Activated CD8-positive, alpha-beta memory T cell treated with anti-CD3 and anti-CD28 coated beads for 36 hours (primary cell): ENCODE measurements at regions not wholly inside any gene's neighbourhood (a gene's known extent, or its start where the extent isn't known, plus 50 kb on each side); places are given as distances from the start of the nearest gene placed in this dataset.

Experiments used
- CTCF ChIA-PET: fragments of 350-600 bp; sonication (Branson Sonifier 250); formaldehyde crosslinking; loops from one replicate; lab custom pipeline; 2021; ENCODE audit warnings: antibody characterized with exemption; lab: Charles Lee
- POLR2A ChIA-PET: fragments of 350-600 bp; sonication (Branson Sonifier 250); formaldehyde crosslinking; loops from one replicate; lab custom pipeline; 2021; ENCODE audit warnings: antibody characterized with exemption; lab: Charles Lee

DNA sequence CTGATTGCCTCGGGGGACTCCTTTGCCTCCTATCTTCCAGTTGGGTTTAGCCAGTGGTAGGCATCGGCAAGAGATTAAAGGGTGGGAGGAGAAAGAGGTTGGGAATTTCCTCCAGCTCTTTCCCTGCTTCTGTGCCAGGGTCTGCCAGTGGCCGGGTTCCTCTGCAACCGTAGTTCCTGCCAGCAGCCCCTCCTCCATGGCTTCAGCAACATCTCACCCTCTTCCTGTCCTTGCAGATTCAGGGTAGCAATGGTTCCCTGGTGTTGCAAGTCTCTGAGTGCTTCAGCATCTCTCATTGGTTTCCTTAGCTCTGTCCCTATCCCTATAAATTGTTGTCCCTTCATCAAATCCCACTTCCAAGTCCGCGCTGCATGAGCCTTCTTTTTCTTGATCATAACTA, 223.1 kb upstream of the JUN start:
- POLR2A ChIA-PET: interaction anchor here (0.8 kb wide), 1 partner anchor 327 kb away, joined by 3 read pairs; no protein-coding TSS in a partner anchor
- CTCF ChIA-PET: no interaction called here

- ChIA-PET POLR2A (interaction anchor here (0.8 kb wide), 1 partner anchor 326 kb away, joined by 3 read pairs; no protein-coding TSS in a partner anchor), CTCF (no interaction called here)
Measured at GRCh38 chr1:59007429-59007819, 223.6 kb upstream of the JUN start.

DNA sequence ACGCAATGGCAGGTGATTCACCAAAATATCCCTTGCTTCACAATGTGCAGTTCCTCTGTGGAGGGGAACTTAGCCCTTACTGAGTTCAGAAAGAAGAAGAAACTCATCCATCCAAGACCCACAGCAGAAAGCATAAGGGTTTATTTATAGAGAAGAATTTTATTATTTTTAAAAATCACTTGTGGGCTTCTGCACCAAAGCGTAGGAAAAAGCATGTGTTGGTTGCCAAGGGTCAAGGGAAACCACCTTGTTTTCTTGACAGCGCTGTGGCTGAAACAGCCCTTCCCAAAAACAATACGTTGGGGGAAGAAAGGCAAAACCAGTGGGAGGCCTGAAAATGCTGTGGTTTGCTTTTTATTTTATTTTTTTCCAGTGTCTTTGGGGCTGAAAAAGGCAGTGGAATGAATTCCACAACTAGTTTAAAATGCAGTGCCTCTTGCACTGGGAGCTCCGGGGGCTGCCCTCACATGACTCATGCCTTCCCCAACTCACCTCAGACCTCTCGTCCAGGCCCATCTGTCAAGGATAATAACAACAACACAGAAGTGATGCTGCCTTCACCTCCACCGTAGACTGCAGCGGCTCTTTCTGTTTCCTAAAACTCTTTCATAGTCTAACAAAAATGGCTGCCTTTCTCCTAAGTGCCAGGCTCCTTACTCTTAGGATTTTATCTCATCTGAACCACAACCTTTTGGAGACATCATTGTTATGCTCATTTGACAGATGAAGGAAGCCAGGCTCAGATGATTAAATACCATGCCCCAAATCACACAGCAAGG, 224.2 kb upstream of the JUN start:
- CTCF ChIA-PET: no interaction called here
- POLR2A ChIA-PET: no interaction called here

GRCh38 chr1:59008599-59009347, 224.9 kb upstream of the JUN start:
- POLR2A ChIA-PET: no interaction called here
- CTCF ChIA-PET: no interaction called here

DNA sequence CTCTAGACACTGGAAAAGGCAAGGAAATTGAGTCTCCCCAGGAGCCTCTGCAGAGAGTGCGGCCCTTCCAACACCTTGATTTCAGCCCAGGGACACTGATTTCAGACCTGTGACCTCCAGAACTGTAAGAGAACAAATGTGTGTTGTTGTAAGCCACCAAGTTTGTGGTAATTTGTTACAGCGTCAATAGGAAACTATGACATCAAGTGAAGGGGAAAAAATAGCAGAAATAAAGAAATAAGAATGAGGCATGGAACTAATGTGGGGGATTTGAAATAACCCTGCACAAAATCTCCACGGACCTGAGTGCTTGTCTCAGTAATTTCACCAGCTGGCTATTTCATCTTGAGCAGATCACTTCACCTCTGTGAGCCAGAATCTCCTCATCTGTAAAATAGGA, 227.8 kb upstream of the JUN start:
- POLR2A ChIA-PET: no interaction called here
- CTCF ChIA-PET: interaction anchor here (1.2 kb wide), 1 partner anchor 8 kb away, joined by 7 read pairs; no protein-coding TSS in a partner anchor

GRCh38 chr1:59012378-59012777, 228.5 kb upstream of the JUN start:
- CTCF ChIA-PET: no interaction called here
- POLR2A ChIA-PET: no interaction called here

DNA sequence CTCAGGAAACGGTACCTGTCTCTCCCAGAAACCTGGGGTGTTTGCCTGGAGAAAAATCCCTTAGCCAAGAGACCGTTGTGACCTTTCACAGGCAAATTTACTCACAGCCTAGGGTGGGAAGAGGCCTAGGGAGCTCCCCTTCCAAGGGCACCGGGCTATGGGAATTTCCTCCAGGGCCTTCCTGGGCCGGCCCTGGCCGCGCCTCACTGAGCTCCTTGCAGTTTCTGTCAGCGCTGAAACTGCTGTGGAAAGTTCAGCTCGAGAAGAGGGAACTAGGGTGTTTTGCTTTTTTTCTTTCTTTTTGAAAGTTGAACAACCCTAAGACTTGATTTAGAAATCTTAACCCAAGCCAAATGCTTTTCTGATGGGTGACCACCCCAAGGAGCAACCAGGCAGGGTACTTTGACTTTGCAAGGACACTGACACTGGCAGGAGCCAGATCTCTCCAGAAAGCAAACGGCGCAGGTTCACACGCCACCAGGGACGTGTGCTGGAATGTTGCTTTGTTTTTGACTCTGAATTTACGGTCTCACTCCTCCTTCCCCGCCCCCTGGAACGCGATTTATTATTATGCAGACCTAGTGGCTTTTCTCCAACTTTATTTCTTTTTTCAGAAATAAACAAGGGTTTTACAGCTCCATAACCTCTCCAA, 229.6 kb upstream of the JUN start:
- POLR2A ChIA-PET: no interaction called here

GRCh38 chr1:59013928-59014279, 230.1 kb upstream of the JUN start:
- CTCF ChIA-PET: no interaction called here

More for the DNA sequence above, 229.6 kb upstream of the JUN start:
- CTCF ChIA-PET: no interaction called here

DNA sequence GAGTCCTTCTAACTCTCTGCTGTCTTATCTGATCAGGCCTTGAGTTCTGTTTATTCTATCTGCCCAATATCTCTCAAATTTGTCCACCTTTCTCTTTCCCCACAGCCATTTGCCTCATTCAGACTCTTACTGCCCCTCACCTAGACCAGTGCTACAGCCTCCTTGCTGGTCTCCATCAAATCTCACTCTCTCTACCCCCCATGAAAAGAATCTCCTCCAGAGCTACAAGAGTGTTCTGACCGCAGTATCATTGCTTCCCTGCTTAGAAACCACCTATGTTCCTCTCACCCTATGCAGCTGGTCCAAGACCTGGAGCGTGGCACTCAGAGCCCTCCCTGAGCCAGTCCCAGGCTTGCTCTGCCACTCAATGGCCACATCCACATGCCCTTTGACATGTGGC, 231.0 kb upstream of the JUN start:
- POLR2A ChIA-PET: no interaction called here

More at GRCh38 chr1:59013928-59014279, 230.1 kb upstream of the JUN start:
- POLR2A ChIA-PET: no interaction called here

DNA sequence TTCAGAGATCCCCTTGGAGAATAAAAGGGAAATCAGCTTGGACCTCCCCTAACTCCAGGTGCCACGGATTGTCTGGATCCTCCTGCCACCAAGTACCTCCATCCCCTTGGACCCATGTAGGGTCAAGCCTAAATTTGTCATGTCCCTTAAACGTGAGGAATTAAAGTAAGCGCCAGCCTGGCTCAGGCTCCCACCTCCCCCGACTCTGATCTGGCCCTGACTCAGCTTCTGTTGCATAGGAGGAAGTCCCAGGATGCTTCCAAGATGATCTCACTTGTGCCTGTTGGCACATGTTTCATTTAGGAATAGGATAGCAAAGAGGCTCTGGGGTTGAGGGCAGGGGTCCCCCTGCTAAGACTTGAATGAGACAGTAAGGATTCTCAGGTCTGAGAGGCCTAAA, 231.9 kb upstream of the JUN start:
- ChIA-PET CTCF (no interaction called here), POLR2A (no interaction called here)

More for the DNA sequence above, 231.0 kb upstream of the JUN start:
- CTCF ChIA-PET: no interaction called here

GRCh38 chr1:59016390-59016789, 232.5 kb upstream of the JUN start:
- ChIA-PET CTCF (no interaction called here), POLR2A (no interaction called here)

GRCh38 chr1:59017501-59018231, 233.8 kb upstream of the JUN start:
- POLR2A ChIA-PET: no interaction called here

DNA sequence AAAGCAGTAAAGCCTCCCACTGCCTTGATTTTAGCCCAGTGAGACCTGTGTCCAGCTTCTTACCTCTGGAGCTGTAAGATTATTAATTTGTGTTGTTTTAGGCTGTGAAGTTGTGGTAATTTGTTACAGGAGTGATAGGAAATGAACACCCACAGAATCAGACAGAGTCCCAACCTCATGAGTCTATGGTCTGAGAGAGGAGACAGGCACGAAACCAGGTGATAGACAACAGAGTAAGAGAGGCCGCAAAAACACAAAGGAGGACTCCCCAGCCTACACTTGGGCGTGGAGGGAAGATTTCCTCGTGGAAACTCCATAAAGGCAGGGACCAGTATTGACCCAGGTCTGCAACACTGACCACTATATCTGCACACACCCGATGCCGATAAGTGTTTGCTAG, 234.6 kb upstream of the JUN start:
- POLR2A ChIA-PET: no interaction called here
- CTCF ChIA-PET: no interaction called here

More at GRCh38 chr1:59017501-59018231, 233.8 kb upstream of the JUN start:
- CTCF ChIA-PET: no interaction called here

GRCh38 chr1:59018860-59019259, 235.0 kb upstream of the JUN start:
- POLR2A ChIA-PET: no interaction called here
- CTCF ChIA-PET: interaction anchor here (1.6 kb wide), 1 partner anchor 8 kb away, joined by 7 read pairs; no protein-coding TSS in a partner anchor

GRCh38 chr1:59020151-59020997, 236.5 kb upstream of the JUN start:
- ChIA-PET CTCF (interaction anchor here (1.6 kb wide), 1 partner anchor 9 kb away, joined by 7 read pairs; no protein-coding TSS in a partner anchor), POLR2A (no interaction called here)

GRCh38 chr1:59022199-59022598, 238.4 kb upstream of the JUN start:
- ChIA-PET POLR2A (interaction anchor here (0.6 kb wide), 1 partner anchor 21 kb away, joined by 3 read pairs; no protein-coding TSS in a partner anchor), CTCF (interaction anchor here (1.0 kb wide), 1 partner anchor 255 kb away, joined by 4 read pairs; no protein-coding TSS in a partner anchor)

- ChIA-PET CTCF (no interaction called here), POLR2A (no interaction called here)
Measured at GRCh38 chr1:59022799-59023198, 239.0 kb upstream of the JUN start.

- ChIA-PET CTCF (interaction anchor here (0.7 kb wide), 1 partner anchor 177 kb away, joined by 3 read pairs; no protein-coding TSS in a partner anchor), POLR2A (interaction anchor here (0.7 kb wide), 1 partner anchor 21 kb away, joined by 4 read pairs; no protein-coding TSS in a partner anchor)
Measured at GRCh38 chr1:59025201-59025600, 241.4 kb upstream of the JUN start.
